GM13976 (cell line): ENCODE measurements at regions not wholly inside any gene's neighbourhood (a gene's known extent, or its start where the extent isn't known, plus 50 kb on each side); places are given as distances from the start of the nearest gene placed in this dataset.

Source experiments
- DNase-seq: peaks from one replicate; pipeline ENCODE4 v3.0.0; 2012; ENCODE audit warnings: low spot score
- in situ Hi-C: fragments of 300-500 bp; cut with MboI; formaldehyde crosslinking; loops from one replicate; pipeline ENCODE4 v1.12.0; 2022; ENCODE audit warnings: low sequenced_read_pairs, mixed read lengths, inconsistent platforms; ENCODE audit not compliant: unreplicated experiment
- TF ChIP-seq, protein P1 (sequence below): IDR thresholded peaks from 2 replicates; pipeline ENCODE4 v1.5.1; 2012; ENCODE audit warnings: borderline replicate concordance, mild to moderate bottlenecking; ENCODE audit not compliant: insufficient read depth; ENCODE audit errors: extremely low read depth, missing control alignments, control extremely low read depth

GRCh38 chr13:52947921-52948373 is 80.7 kb upstream of the OLFM4 start:
- DNase-seq = no peak
- in situ Hi-C loops = no loop called here
- TF ChIP-seq, protein P1, sequence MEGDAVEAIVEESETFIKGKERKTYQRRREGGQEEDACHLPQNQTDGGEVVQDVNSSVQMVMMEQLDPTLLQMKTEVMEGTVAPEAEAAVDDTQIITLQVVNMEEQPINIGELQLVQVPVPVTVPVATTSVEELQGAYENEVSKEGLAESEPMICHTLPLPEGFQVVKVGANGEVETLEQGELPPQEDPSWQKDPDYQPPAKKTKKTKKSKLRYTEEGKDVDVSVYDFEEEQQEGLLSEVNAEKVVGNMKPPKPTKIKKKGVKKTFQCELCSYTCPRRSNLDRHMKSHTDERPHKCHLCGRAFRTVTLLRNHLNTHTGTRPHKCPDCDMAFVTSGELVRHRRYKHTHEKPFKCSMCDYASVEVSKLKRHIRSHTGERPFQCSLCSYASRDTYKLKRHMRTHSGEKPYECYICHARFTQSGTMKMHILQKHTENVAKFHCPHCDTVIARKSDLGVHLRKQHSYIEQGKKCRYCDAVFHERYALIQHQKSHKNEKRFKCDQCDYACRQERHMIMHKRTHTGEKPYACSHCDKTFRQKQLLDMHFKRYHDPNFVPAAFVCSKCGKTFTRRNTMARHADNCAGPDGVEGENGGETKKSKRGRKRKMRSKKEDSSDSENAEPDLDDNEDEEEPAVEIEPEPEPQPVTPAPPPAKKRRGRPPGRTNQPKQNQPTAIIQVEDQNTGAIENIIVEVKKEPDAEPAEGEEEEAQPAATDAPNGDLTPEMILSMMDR = no peak

- TF ChIP-seq, protein P1 = no peak
- no peak for DNase-seq
- in situ Hi-C loops = no loop called here
Observed at GRCh38 chr13:52945348-52945747, 83.3 kb upstream of the OLFM4 start.

GRCh38 chr13:52944697-52945096 is 83.9 kb upstream of the OLFM4 start:
- TF ChIP-seq, protein P1 = no peak
- DNase-seq = no peak
- in situ Hi-C loops = no loop called here

- DNase-seq = no peak
- in situ Hi-C loops = no loop called here
- TF ChIP-seq, protein P1 = no peak
Observed at GRCh38 chr13:52938065-52938464, 89.6 kb upstream of the PCDH8 start.

DNA sequence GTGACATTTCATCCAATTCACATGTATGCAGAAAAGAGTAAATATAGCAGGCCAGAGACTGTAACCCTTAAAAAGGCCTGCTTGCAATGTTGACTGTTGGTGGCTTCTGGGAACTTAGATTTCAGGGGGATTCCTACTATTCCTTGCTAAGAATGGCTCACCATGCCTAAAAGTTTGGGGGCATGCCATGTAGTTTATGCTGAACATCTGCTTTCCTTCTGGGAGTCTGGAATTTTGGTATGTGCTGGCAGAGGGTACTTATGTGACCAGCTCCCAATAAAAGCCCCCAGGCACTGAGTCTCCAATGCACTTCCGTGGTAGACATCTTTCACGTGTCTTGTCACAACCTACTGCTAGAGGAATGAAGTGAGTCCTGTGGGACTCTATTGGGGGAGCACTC is 88.4 kb upstream of the PCDH8 start:
- in situ Hi-C loops = no loop called here
- TF ChIP-seq, protein P1 = no peak
- no peak for DNase-seq

DNA sequence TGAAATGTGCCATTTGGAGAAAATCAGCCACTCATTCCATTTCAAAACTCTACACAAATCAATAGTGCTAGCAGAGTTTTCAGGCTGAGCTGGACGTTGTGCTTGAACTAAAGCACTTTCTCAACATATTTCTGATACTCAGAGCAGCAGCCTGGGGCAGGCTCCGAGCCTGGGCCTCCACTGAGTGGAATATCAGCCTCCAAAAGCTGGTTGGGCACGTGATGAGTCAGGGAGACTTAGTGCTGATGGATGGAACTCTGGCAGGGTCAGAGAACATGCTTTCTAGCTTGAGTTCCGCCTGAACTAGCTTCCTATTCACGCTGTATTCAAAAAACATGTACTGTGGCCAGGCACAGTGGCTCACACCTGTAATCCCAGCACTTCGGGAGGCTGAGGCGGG is 85.8 kb upstream of the PCDH8 start:
- in situ Hi-C loops = no loop called here
- TF ChIP-seq, protein P1 = no peak
- DNase-seq = no peak
